Erythroblast (primary cell): ENCODE measurements at regions not wholly inside any gene's neighbourhood (a gene's known extent, or its start where the extent isn't known, plus 50 kb on each side); places are given as distances from the start of the nearest gene placed in this dataset.

Experiments used
- GATA1 ChIP-seq: IDR thresholded peaks from 2 replicates; pipeline ENCODE4 v1.6.1; 2011; ENCODE audit warnings: low read depth, mild to moderate bottlenecking, control low read depth, low read length, moderate library complexity
- POLR2A ChIP-seq: IDR thresholded peaks from 2 replicates; pipeline ENCODE4 v1.6.1; 2011; ENCODE audit warnings: mild to moderate bottlenecking, low read length

DNA sequence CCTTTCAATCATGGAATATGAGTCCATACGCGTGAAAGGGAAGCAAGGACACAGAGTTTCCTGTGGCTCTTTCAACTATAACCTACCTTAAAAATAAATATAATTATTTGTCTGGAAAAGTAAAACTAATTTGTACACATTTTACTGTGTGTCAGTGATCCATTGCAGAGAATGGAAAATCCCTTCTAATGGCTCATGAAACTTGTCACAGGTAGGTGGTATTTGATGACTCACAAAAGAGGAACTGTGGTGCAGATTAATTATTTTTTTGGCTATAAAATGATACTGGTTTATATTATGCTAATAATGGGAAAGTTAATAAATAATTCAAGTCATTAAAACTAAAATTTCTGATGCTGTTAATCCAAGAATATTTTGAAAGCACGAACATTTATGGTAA, 792.2 kb downstream of the METTL15 start:
- TF ChIP-seq POLR2A, result no peak
- TF ChIP-seq GATA1, result no peak
